ENCODE measurements at regions not wholly inside any gene's neighbourhood (a gene's known extent, or its start where the extent isn't known, plus 50 kb on each side); places are given as distances from the start of the nearest gene placed in this dataset.

DNA sequence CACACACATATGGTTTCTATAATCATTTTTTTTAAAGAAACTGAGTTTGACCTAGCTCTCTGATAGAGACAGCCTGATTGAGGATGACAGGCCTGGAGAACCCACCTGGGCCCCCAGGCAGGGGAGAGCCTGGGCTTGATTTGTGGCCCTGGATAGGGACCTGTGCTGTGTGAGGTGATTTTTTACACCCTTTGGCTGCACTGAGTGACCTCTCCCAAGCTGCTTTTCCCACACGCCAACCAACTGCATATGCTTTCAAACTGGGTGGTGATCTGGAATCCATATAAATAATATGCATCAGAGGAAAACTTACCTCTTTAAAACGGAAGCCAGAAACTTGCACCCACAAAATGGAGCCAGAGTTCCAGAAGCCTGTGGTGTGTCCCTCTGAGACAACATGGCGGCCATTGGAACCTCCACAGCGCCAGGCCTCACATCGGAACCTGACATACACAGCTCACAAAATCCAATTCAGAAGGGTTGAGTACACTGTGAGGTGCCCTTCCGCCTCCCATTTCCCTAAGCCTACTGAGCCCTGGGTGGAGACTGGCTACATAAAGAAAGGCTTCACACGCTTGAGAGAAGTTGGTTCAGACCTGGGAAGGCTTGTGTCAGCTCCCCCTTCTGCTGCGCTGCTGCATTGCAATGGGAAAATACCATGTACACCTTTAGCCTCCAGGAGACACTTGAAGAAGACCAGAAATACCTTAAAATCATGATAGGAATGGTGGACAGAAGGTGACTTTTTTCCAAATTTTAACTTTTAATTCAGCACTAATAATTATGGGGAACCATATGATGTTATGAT is 160.7 kb downstream of the HHIPL2 start (continued):
- TF ChIP-seq, protein P1, sequence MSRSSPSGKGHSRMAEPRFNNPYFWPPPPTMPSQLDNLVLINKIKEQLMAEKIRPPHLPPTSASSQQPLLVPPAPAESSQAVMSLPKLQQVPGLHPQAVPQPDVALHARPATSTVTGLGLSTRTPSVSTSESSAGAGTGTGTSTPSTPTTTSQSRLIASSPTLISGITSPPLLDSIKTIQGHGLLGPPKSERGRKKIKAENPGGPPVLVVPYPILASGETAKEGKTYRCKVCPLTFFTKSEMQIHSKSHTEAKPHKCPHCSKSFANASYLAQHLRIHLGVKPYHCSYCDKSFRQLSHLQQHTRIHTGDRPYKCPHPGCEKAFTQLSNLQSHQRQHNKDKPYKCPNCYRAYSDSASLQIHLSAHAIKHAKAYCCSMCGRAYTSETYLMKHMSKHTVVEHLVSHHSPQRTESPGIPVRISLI (tag by site-specific recombination; IDR thresholded peaks at IDR 0.05), result no peak
- no peak for TF ChIP-seq ZNF776 (tag by site-specific recombination; IDR thresholded peaks at IDR 0.05; ENCODE audit: borderline replicate concordance)

DNA sequence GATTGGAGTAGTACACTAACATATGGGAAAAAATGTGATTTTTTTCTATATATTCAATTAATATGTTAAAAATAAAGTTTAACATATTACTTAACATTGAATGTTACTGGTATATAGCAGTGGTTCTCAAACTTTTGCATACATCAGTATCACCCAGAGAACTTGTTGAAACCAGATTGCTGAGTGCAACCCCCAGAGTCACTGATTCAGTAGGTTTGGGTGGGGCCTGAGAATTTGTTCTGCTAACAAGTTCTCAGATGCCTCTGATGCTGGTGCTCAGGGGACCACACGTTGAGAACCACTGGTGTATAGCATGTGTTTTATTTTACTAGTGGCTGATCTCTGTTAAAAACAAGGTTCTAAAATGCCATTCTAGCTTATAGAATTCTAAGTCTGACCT is 161.9 kb downstream of the HHIPL2 start:
- Histone ChIP-seq H3K9me3 (ENCODE audit: control insufficient read depth, insufficient read depth, low read depth, low read length) (no peaks in the 10 kb centered on the region), H3K4me1 (ENCODE audit: control insufficient read depth, insufficient read depth, low read length) (no peaks in the 10 kb centered on the region), H3K27ac (ENCODE audit: extremely low read depth, low read depth, low read length) (no peak overlapping the region), H3K36me3 (ENCODE audit: control insufficient read depth in 2 of 2, insufficient read depth in 1 of 2, low read length in 2 of 2) (no peaks in the 10 kb centered on the region), H3K4me3 (ENCODE audit: low read depth, low read length) (no peak overlapping the region)
- TF ChIP-seq ZNF747 (tag by site-specific recombination; IDR thresholded peaks at IDR 0.05) (no peak), ZNF626 (tag by site-specific recombination; IDR thresholded peaks at IDR 0.05) (no peak), ZNF624 (tag by site-specific recombination; IDR thresholded peaks at IDR 0.05) (no peak), ZNF670 (tag by site-specific recombination; IDR thresholded peaks at IDR 0.05; ENCODE audit: low read depth) (no peak), BCL11B (tag by site-specific recombination; IDR thresholded peaks at IDR 0.05; ENCODE audit: low read depth) (no peak), ZNF596 (tag by site-specific recombination; IDR thresholded peaks at IDR 0.05) (no peak), ZNF416 (tag by site-specific recombination; IDR thresholded peaks at IDR 0.05) (no peak), ZNF768 (tag by site-specific recombination; IDR thresholded peaks at IDR 0.05) (no peak), ZNF335 (tag by site-specific recombination; conservative IDR thresholded peaks at IDR 0.05) (no peak), ZNF654 (tag by site-specific recombination; IDR thresholded peaks at IDR 0.05; ENCODE audit: low read depth) (no peak)
- TF ChIP-seq, protein P2, sequence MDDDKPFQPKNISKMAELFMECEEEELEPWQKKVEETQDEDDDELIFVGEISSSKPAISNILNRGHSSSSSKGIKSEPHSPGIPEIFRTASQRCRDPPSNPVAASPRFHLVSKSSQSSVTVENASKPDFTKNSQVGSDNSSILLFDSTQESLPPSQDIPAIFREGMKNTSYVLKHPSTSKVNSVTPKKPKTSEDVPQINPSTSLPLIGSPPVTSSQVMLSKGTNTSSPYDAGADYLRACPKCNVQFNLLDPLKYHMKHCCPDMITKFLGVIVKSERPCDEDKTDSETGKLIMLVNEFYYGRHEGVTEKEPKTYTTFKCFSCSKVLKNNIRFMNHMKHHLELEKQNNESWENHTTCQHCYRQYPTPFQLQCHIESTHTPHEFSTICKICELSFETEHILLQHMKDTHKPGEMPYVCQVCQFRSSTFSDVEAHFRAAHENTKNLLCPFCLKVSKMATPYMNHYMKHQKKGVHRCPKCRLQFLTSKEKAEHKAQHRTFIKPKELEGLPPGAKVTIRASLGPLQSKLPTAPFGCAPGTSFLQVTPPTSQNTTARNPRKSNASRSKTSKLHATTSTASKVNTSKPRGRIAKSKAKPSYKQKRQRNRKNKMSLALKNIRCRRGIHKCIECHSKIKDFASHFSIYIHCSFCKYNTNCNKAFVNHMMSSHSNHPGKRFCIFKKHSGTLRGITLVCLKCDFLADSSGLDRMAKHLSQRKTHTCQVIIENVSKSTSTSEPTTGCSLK (tag by site-specific recombination; IDR thresholded peaks at IDR 0.05), result no peak
- TF ChIP-seq, protein P3, sequence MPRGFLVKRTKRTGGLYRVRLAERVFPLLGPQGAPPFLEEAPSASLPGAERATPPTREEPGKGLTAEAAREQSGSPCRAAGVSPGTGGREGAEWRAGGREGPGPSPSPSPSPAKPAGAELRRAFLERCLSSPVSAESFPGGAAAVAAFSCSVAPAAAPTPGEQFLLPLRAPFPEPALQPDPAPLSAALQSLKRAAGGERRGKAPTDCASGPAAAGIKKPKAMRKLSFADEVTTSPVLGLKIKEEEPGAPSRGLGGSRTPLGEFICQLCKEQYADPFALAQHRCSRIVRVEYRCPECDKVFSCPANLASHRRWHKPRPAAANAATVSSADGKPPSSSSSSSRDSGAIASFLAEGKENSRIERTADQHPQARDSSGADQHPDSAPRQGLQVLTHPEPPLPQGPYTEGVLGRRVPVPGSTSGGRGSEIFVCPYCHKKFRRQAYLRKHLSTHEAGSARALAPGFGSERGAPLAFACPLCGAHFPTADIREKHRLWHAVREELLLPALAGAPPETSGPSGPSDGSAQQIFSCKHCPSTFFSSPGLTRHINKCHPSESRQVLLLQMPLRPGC (tag by site-specific recombination; IDR thresholded peaks at IDR 0.05), result no peak
- TF ChIP-seq, protein P4, sequence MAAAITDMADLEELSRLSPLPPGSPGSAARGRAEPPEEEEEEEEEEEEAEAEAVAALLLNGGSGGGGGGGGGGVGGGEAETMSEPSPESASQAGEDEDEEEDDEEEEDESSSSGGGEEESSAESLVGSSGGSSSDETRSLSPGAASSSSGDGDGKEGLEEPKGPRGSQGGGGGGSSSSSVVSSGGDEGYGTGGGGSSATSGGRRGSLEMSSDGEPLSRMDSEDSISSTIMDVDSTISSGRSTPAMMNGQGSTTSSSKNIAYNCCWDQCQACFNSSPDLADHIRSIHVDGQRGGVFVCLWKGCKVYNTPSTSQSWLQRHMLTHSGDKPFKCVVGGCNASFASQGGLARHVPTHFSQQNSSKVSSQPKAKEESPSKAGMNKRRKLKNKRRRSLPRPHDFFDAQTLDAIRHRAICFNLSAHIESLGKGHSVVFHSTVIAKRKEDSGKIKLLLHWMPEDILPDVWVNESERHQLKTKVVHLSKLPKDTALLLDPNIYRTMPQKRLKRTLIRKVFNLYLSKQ (tag by site-specific recombination; IDR thresholded peaks at IDR 0.05; ENCODE audit: borderline replicate concordance), result no peak
- POLR2A ChIA-PET, result no interaction called here
- CTCF ChIA-PET, result interaction anchor here (0.6 to 0.9 kb wide), 2 partner anchors 13 to 363 kb away, joined by 3 to 4 read pairs; no protein-coding TSS in a partner anchor

DNA sequence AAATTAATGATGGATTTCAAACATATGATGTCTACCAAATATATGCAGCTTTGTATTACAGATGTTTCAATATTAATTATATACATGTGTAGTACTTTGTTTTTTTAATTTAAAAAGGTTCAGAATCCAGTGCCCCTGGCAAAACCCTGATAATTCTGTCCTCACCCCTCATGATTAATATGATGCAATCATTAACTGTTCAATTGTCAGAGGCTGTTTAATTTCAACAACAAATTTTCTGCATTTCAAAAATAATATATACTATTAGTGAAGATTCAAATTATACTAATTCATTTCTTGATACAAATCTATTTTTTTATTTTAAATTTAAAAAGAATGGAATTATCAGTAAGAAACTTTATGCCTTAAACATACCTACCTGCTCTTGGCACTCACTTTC is 162.6 kb downstream of the HHIPL2 start:
- Histone ChIP-seq H3K4me1 (ENCODE audit: control insufficient read depth, insufficient read depth, low read length) (no peaks in the 10 kb centered on the region), H3K36me3 (ENCODE audit: control insufficient read depth in 2 of 2, insufficient read depth in 1 of 2, low read length in 2 of 2) (no peaks in the 10 kb centered on the region), H3K27ac (ENCODE audit: extremely low read depth, low read depth, low read length) (no peak overlapping the region), H3K9me3 (ENCODE audit: control insufficient read depth, insufficient read depth, low read depth, low read length) (no peaks in the 10 kb centered on the region), H3K4me3 (ENCODE audit: low read depth, low read length) (no peak overlapping the region)
- TF ChIP-seq ZNF266 (tag by site-specific recombination; IDR thresholded peaks at IDR 0.05; ENCODE audit: low read depth) (no peak), ZNF701 (tag by site-specific recombination; IDR thresholded peaks at IDR 0.05) (no peak), ZFHX2 (tag by site-specific recombination; conservative IDR thresholded peaks at IDR 0.05) (no peak), KLF9 (tag by site-specific recombination; IDR thresholded peaks at IDR 0.05; ENCODE audit: low read depth) (no peak), ZNF560 (tag by site-specific recombination; IDR thresholded peaks at IDR 0.05; ENCODE audit: borderline replicate concordance) (no peak)
- TF ChIP-seq, protein P5, sequence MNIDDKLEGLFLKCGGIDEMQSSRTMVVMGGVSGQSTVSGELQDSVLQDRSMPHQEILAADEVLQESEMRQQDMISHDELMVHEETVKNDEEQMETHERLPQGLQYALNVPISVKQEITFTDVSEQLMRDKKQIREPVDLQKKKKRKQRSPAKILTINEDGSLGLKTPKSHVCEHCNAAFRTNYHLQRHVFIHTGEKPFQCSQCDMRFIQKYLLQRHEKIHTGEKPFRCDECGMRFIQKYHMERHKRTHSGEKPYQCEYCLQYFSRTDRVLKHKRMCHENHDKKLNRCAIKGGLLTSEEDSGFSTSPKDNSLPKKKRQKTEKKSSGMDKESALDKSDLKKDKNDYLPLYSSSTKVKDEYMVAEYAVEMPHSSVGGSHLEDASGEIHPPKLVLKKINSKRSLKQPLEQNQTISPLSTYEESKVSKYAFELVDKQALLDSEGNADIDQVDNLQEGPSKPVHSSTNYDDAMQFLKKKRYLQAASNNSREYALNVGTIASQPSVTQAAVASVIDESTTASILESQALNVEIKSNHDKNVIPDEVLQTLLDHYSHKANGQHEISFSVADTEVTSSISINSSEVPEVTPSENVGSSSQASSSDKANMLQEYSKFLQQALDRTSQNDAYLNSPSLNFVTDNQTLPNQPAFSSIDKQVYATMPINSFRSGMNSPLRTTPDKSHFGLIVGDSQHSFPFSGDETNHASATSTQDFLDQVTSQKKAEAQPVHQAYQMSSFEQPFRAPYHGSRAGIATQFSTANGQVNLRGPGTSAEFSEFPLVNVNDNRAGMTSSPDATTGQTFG (tag by site-specific recombination; IDR thresholded peaks at IDR 0.05; ENCODE audit: borderline replicate concordance), result no peak
- TF ChIP-seq, protein P6, sequence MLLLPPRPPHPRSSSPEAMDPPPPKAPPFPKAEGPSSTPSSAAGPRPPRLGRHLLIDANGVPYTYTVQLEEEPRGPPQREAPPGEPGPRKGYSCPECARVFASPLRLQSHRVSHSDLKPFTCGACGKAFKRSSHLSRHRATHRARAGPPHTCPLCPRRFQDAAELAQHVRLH (tag by site-specific recombination; IDR thresholded peaks at IDR 0.05), result no peak
- ChIA-PET POLR2A (no interaction called here), CTCF (no interaction called here)

All from HEK293 (cell line).